Ishikawa (cell line): ENCODE measurements at regions not wholly inside any gene's neighbourhood (a gene's known extent, or its start where the extent isn't known, plus 50 kb on each side); places are given as distances from the start of the nearest gene placed in this dataset.
A peak's percentile ranks its signal among the peaks of the same experiment; 100 is the strongest.

Experiments used
- CEBPB ChIP-seq: IDR thresholded peaks from 2 replicates; pipeline ENCODE4 v1.6.1; 2012
- EP300 ChIP-seq: IDR thresholded peaks from 2 replicates; pipeline ENCODE4 v1.6.1; 2012; ENCODE audit warnings: borderline replicate concordance
- FOXM1 ChIP-seq: IDR thresholded peaks from 2 replicates; pipeline ENCODE4 v1.6.1; 2012; ENCODE audit warnings: low read depth, borderline replicate concordance
- RAD21 ChIP-seq: IDR thresholded peaks from 2 replicates; pipeline ENCODE4 v1.6.1; 2012; ENCODE audit warnings: low read depth
- TAF1 ChIP-seq: IDR thresholded peaks from 2 replicates; pipeline ENCODE4 v1.6.1; 2012; ENCODE audit warnings: low read depth, mild to moderate bottlenecking
- TF ChIP-seq, protein P1 (sequence below): IDR thresholded peaks from 2 replicates; pipeline ENCODE4 v1.6.1; 2012; ENCODE audit warnings: low read depth, mild to moderate bottlenecking

DNA sequence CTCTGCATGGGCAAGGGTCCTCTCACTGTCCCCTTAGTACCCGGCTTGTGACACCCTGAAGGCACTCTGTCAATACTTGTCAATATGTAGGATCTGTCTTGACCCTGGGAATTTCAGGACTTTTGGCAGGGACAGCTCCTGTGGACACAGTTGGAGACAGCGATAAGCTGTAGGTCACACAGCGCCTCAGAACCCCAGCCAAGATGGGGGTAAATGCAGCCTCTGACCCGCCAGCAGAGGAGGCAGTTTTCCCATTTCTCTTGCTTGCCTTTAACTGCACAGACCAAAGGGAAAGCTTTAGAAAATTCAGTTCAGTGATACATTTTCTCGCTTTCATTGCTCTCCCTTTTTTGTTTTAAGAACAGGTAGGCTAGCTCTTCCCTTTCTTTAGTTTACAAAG, 54.8 kb upstream of the KLHL29 start:
- peak; percentile 34; the same call in 1 of the 2 replicates for TF ChIP-seq RAD21
- TF ChIP-seq EP300: no peak
- no peak for TF ChIP-seq CEBPB
- no peak for TF ChIP-seq TAF1
- TF ChIP-seq, protein P1, sequence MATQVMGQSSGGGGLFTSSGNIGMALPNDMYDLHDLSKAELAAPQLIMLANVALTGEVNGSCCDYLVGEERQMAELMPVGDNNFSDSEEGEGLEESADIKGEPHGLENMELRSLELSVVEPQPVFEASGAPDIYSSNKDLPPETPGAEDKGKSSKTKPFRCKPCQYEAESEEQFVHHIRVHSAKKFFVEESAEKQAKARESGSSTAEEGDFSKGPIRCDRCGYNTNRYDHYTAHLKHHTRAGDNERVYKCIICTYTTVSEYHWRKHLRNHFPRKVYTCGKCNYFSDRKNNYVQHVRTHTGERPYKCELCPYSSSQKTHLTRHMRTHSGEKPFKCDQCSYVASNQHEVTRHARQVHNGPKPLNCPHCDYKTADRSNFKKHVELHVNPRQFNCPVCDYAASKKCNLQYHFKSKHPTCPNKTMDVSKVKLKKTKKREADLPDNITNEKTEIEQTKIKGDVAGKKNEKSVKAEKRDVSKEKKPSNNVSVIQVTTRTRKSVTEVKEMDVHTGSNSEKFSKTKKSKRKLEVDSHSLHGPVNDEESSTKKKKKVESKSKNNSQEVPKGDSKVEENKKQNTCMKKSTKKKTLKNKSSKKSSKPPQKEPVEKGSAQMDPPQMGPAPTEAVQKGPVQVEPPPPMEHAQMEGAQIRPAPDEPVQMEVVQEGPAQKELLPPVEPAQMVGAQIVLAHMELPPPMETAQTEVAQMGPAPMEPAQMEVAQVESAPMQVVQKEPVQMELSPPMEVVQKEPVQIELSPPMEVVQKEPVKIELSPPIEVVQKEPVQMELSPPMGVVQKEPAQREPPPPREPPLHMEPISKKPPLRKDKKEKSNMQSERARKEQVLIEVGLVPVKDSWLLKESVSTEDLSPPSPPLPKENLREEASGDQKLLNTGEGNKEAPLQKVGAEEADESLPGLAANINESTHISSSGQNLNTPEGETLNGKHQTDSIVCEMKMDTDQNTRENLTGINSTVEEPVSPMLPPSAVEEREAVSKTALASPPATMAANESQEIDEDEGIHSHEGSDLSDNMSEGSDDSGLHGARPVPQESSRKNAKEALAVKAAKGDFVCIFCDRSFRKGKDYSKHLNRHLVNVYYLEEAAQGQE: peak; percentile 86
- TF ChIP-seq FOXM1: no peak
